DMS114 treated with DMSO at 0.1 percent for 48 hours (cell line): ENCODE measurements at regions not wholly inside any gene's neighbourhood (a gene's known extent, or its start where the extent isn't known, plus 50 kb on each side); places are given as distances from the start of the nearest gene placed in this dataset.

ENCODE experiments used
- DNase-seq: peaks from one replicate; lab custom pipeline; 2025; ENCODE audit not compliant: unreplicated experiment; lab: John Stamatoyannopoulos, UW

- no peak for DNase-seq
These were observed 86.1 kb downstream of the ADRA2C start for GRCh38 chr4:3852309-3852708.

DNA sequence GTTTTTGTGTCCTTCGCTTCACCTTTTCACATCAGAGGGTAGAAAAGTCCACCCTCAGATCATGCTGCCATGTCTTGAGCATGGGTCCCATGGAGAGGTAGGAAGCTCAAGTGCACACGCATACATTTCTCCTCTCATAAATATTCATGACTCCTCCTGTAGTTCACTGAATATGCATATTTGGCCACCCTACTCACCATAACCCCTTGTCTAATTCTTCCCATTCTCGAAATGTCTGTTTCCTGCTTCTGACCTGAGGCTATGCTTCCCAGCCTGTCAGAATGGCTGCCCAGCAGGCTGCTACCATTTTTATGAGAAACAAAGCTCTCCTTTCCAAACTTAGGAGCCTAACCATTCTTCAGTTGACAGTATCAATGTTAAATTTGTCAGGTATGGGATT, 86.5 kb downstream of the ADRA2C start:
- no peak for DNase-seq

DNA sequence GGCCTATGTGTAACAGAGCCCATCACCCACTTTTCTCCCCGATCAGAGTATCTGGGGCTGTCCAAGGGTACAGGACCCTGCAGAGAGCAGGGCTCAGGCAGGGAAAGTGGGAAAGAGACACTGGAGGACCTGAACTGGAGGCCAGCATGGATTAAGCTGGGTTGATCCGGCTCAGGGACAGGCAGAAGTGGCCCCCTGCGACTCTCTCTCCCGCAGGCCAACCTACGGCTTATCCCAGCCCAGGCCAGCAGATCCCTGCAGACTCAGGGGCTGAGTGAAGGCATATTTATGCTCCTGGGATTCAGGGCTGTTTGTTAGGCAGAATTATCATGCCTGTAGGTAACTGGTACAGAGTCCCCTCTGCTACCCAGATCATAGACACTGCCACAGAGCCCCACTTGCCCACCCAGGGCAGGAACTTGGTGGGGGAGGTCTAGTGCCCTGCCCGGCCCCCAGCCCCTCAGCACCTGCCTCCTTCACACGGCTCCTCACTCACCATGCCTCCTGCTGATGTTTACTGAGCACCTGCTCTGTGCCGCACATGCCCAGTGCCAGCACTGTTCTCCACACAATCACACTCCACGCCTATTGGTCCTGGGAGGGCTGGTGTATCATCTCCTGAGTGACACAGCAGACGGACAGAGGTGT, 87.3 kb downstream of the ADRA2C start:
- no peak for DNase-seq

DNA sequence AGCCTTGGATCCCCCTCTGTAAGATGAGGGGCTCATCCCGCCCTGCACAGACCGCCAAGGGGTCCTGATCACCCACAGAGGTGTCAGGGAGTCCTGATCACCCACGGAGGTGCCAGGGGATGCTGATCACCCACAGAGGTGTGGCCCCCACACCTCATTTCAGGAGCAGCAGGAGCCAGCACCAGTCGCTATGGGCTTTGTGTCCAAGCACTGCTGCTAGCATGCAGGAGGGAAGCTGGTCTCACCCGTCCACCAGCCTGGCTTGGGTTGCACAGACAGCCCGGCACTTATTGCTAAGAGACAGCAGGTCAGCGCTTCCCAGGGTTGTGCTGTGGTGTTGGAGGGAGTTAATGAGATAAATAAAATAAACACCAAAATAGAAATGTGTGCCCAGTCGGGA, 88.5 kb downstream of the ADRA2C start:
- no peak for DNase-seq

GRCh38 chr4:3855646-3856045, 89.5 kb downstream of the ADRA2C start:
- DNase-seq: no peak

DNA sequence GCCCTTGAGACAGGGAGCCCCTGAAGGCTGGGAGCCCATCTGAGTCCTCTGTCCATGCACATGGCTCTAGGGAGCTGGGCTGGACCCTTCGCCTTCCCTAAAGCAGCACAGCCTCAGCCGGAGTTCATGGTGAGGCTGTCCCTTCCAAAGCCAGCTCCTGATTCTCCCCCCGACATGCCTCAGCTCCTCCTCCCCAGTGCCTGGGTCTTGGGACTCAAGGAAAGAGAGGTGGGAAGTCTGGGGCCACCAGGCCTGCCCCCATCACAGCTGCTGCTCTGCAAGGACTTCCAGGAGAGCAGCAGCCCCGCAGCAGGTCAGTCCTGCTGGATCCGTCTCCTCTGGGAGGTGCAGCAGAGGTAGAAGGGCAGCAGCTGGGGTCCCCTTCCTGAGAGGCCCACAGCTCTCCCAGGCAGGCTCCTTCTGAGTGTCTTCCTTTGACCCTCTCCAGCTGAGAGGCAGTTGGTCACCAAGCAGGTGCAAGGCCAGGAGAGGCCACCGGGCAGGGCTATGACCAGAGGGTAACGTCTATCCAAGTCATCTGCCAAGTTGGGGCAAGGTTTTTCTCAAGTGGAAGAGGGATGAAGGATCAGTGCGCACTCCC, 90.5 kb downstream of the ADRA2C start:
- DNase-seq: no peak

DNA sequence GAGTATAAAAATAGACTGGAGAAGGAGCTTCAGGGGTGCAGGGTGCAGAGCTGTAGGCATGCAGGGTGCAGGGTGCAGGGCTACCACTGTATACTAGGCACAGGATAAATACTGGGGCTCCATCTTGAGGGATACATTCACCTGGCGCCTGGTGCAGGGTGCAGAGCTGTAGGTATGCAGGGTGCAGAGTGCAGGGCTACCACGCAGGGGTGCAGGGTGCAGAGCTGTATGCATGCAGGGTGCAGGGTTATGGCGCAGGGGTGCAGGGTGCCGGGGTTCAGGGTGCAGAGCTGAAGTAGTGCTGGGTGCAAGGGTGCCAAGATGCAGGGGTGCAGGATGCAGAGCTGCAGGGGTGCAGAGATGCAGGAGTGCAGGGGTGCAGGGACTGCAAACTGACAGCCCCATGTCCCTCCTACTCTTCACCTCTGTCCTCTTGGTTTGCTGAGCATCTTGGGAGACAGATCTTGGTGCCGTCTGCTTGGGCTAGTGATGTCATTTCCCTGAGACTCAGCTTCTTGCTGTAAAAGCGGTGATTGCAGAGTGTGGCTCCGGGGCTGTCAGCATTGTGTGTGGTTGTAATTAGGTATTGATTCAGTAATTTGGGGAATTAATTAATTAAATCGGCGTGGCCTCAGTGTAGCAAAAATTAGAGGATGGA, 91.2 kb downstream of the ADRA2C start:
- no peak for DNase-seq

DNA sequence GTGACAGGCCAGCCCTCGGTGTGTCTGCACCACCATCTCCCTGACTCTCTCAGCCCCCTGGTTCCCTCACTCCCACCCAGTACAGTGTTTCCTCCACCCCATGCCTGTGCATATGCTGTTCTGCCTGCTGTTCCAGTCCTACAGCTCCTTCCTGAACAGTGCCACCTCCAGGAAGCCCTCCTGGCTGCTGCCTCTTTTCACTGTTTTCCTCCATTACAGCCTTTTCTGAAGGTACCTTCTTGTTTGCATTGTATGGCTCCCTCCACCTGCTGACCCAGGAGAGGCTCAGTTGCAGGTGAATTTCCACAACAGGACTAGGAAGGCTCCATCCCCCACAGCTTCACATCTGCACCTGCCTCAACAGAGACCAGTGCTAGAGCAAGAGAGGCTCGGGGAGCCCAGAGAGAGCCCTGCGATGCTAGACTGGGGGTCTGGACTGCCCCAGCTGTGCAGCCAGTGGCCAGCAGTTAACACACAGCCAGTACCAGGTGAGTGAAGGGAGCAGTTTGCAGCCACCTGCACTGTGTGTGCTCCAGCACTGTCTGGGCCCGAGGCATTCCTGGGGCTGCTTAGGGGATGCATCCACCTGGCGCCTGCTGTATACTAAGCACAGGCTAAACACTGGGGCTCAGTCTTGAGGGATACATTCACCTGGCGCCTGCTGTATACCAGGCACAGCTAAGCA, 92.0 kb downstream of the ADRA2C start:
- DNase-seq: no peak

DNA sequence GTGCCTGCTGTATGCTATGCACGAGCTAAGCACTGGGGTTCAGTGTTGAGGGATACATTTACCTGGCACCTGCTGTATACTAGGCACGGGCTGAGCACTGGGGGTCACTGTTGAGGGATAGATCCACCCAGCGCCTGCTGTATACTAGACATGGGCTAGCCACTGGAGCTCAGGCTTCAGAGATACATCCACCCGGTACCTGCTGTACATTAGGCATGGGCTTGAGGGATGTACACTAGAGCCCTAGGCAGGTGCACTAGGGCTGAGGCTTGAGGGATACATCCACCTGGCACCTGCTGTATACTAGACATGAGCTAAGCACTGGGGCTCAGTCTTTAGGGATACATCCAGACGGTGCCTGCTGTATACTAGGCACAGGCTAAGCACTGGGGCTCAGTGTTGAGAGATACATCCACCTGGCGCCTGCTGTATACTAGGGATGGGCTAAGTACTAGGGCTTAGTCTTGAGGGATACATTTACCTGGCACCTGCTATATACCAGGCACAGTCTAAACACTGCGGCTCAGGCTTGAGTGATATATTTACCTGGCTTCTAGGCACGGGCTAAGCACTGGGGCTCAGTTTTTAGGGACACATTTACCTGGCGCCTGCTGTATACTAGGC, 92.7 kb downstream of the ADRA2C start:
- no peak for DNase-seq

- DNase-seq: no peak
These were observed 93.4 kb downstream of the ADRA2C start for GRCh38 chr4:3859571-3859970.

GRCh38 chr4:3860061-3860912, 94.1 kb downstream of the ADRA2C start:
- no peak for DNase-seq

DNA sequence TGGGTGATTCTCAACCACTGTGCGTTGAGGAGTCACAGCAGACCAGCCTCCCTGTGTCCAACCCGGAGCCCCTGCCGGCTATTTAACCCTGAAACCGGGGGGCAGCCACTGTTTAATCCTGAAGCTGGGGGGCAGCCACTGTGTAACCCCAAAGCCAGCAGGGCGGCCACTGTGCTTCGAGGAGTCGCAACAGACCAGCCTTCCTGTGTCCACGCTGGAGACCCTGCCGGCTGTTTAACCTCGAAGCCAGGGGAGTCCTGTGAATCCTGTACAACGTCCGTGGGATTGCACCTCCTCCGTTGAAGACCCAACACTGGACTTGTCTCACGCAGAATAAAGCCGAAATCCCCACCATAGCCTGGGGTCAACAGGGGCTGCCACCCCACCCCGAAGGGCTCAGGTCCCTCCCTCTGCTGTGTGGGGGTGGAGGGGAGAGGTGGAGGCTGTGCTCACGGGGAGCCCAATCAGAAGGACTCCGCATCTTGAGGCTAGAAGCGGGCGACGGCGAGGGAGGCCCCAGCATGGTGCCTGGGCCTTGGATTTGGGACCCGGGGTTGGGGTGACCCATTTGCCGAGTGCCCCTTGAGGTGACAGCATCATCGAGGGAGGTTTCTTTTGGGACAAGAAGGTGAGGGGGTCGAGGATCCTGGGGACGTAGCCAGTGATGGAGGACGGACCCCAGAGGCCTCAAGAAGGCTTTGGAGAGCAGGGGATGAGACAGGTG, 94.9 kb downstream of the ADRA2C start:
- no peak for DNase-seq

- no peak for DNase-seq
These were observed 95.8 kb downstream of the ADRA2C start for GRCh38 chr4:3861720-3862639.

DNA sequence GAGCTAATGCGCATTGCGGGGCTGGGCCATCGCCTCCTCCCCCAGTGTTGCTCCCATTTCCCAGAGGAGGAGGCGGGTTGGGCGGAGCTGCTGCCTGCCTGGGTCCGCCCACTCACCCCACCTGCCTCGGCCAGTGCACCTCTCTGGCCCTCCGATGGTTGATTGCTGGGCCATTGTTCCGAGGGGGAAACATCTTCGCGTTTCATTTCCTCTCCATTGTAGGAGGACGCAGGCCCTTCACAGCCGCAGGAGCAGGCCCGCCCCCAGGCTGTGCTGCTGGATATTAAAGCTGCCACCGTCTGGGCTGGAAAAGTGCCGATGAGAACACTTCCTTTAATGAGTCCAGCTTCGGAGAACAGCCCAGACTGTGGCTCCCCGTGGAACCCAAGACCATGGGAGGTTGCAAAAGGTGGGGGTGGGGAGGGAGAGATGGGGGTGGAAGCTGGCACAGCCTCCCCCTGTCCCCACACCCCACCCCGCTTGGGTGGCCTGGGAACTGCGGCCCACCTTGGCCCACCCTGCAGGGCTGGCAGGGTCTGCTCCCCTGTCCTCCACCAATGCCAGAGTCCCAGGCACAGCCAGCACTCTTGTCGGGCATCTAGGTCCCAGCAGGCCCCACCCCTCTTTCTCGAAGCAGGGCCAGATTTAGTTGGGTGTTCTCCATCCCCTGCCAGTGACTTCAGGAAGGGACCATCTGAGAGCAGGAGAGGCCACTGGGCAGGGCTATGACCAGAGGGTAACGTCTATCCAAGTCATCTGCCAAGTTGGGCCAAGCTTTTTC, 96.6 kb downstream of the ADRA2C start:
- no peak for DNase-seq

DNA sequence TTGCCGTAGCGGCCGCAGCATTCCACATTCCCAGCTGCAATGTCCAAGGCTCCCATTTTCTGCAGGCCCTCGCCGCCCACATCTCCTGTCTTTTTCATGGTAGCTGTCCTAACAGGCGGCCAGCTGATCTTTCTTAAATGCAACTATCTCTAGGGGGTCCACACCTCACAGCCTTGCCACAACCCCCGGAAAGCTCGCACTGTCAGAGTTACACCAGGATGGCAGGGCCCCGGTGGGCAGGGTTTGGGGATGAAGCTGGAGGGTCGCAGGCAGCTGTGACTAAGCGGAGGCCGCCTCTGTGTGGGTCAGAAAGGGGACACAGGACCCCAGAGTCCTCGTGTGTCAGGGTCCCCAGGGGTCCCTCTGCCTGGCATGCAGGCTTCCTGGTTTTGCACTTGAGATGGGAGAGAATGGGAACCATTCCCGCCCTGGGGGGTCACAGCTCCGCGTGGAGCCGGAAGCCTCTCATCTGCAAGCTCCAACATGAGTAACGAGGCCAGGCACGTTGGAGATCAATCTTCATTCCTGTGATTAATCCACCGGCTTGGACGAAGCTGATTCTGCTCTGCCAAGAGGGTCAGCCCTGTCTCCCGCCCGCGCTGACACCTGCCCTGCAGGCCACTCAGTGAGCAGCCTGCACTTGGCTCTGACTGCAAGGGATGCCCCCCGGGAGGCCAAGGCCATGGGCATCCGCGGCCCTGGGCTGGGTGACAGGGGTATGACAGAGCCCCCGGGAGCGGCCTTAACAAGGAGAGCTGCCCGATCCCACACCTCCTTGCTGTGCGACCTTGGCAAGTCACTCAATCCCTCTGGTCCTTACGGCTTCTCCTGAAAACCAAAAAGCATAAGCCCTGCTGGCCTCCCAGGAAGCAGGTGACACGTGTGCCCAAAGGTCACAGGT, 97.9 kb downstream of the ADRA2C start:
- DNase-seq: no peak

- DNase-seq: no peak
These were observed 98.8 kb downstream of the ADRA2C start for GRCh38 chr4:3864742-3865721.
